ENCODE measurements at regions not wholly inside any gene's neighbourhood (a gene's known extent, or its start where the extent isn't known, plus 50 kb on each side); places are given as distances from the start of the nearest gene placed in this dataset.

GRCh38 chr3:88640581-88640980 is 466.8 kb upstream of the EPHA3 start:
- TF ChIP-seq HDGF (IDR thresholded peaks at IDR 0.05; ENCODE audit: borderline replicate concordance) (no peak), PKNOX1 (IDR thresholded peaks at IDR 0.05) (no peak), FOXM1 (IDR thresholded peaks at IDR 0.05; ENCODE audit: borderline replicate concordance) (no peak), FOXK2 (IDR thresholded peaks at IDR 0.05) (no peak), CTBP1 (IDR thresholded peaks at IDR 0.05; ENCODE audit: borderline replicate concordance) (no peak), NFRKB (IDR thresholded peaks at IDR 0.05) (no peak), SP1 (IDR thresholded peaks at IDR 0.05) (no peak), BHLHE40 (IDR thresholded peaks at IDR 0.05; ENCODE audit: borderline replicate concordance) (no peak), ELF4 (IDR thresholded peaks at IDR 0.05) (no peak)

Data from HEK293T (cell line).